PFSK-1 (cell line): ENCODE measurements at regions not wholly inside any gene's neighbourhood (a gene's known extent, or its start where the extent isn't known, plus 50 kb on each side); places are given as distances from the start of the nearest gene placed in this dataset.

Experiments used
- FOXP2 ChIP-seq: optimal IDR thresholded peaks from 2 replicates; pipeline ENCODE3; 2011; ENCODE audit warnings: borderline replicate concordance, control low read depth, inconsistent platforms; ENCODE audit not compliant: insufficient read depth; ENCODE audit errors: extremely low read length, extremely low read depth
- POLR2AphosphoS5 ChIP-seq: IDR thresholded peaks from 2 replicates; pipeline ENCODE4 v1.6.1; 2012; ENCODE audit warnings: low read depth, mild to moderate bottlenecking, control low read depth, low read length, moderate library complexity
- SIN3A ChIP-seq: IDR thresholded peaks from 2 replicates; pipeline ENCODE4 v1.6.1; 2012; ENCODE audit warnings: mild to moderate bottlenecking, low read length, moderate library complexity, borderline replicate concordance; ENCODE audit not compliant: insufficient read depth
- TAF1 ChIP-seq: IDR thresholded peaks from 2 replicates; pipeline ENCODE4 v1.6.1; 2012; ENCODE audit warnings: low read length, control low read depth, borderline replicate concordance; ENCODE audit not compliant: insufficient read depth
- TF ChIP-seq, protein P1 (sequence below), 2 experiments: IDR thresholded peaks; 2 replicates each; pipeline versions ENCODE4 v1.6.1 to v1.8.0; 2011 to 2012; ENCODE audit warnings: low read depth in 2 of 2, low read length in 2 of 2, control low read depth in 1 of 2, inconsistent platforms in 1 of 2, mild to moderate bottlenecking in 1 of 2, moderate library complexity in 1 of 2; ENCODE audit not compliant: insufficient read depth in 1 of 2

GRCh38 chr1:55483523-55483922, 268.4 kb upstream of the USP24 start:
- TF ChIP-seq, protein P1, sequence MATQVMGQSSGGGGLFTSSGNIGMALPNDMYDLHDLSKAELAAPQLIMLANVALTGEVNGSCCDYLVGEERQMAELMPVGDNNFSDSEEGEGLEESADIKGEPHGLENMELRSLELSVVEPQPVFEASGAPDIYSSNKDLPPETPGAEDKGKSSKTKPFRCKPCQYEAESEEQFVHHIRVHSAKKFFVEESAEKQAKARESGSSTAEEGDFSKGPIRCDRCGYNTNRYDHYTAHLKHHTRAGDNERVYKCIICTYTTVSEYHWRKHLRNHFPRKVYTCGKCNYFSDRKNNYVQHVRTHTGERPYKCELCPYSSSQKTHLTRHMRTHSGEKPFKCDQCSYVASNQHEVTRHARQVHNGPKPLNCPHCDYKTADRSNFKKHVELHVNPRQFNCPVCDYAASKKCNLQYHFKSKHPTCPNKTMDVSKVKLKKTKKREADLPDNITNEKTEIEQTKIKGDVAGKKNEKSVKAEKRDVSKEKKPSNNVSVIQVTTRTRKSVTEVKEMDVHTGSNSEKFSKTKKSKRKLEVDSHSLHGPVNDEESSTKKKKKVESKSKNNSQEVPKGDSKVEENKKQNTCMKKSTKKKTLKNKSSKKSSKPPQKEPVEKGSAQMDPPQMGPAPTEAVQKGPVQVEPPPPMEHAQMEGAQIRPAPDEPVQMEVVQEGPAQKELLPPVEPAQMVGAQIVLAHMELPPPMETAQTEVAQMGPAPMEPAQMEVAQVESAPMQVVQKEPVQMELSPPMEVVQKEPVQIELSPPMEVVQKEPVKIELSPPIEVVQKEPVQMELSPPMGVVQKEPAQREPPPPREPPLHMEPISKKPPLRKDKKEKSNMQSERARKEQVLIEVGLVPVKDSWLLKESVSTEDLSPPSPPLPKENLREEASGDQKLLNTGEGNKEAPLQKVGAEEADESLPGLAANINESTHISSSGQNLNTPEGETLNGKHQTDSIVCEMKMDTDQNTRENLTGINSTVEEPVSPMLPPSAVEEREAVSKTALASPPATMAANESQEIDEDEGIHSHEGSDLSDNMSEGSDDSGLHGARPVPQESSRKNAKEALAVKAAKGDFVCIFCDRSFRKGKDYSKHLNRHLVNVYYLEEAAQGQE (IDR thresholded peaks at IDR 0.05; ENCODE audit: insufficient read depth in 1 of 2, low read depth in 2 of 2, low read length in 2 of 2): no peak
- TF ChIP-seq SIN3A: no peak
- no peak for TF ChIP-seq TAF1
- TF ChIP-seq POLR2AphosphoS5: no peak
- no peak for TF ChIP-seq FOXP2

GRCh38 chr1:55481634-55482033, 266.5 kb upstream of the USP24 start:
- TF ChIP-seq TAF1 (no peak), FOXP2 (no peak), SIN3A (no peak), POLR2AphosphoS5 (no peak)
- TF ChIP-seq, protein P1 (IDR thresholded peaks at IDR 0.05; ENCODE audit: insufficient read depth in 1 of 2, low read depth in 2 of 2, low read length in 2 of 2): no peak

DNA sequence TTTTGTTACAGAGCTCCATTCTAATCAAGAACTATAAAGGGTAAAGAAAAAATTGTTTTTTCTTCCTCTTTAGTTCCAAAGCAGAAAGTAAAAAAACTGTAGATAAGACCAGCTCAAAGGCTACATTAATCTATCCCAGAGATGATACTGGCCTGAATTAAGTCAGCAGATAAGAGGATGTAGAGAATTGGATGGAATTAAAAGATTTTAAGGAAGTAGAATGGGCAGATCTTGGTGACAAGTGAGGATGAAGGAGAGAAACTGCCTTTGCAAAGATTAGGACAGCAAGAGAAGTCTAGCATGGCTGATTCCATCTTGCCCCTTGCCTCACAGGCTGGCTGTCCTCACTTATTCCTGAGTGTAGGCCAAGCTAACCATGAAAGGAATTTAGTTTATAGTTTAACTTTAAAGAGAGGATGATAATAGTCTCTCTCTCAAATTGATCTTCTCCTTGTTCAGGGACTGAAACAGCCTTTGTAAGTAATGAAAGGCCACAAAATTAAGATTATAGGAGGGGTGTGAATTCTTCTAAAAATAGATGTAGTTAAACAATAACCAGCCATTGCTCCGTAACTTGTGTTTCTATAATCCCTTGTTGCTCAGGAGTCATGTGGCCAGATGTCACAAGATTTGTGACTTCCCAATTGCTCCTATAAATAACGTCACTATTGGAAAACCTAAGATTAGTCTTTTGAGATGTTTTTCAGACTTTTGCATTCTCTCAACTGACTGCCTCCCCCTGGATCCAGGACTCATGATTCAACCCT, 265.0 kb upstream of the USP24 start:
- TF ChIP-seq, protein P1 (IDR thresholded peaks at IDR 0.05; ENCODE audit: insufficient read depth in 1 of 2, low read depth in 2 of 2, low read length in 2 of 2): no peak
- TF ChIP-seq POLR2AphosphoS5: no peak
- no peak for TF ChIP-seq FOXP2
- TF ChIP-seq TAF1: no peak
- no peak for TF ChIP-seq SIN3A

DNA sequence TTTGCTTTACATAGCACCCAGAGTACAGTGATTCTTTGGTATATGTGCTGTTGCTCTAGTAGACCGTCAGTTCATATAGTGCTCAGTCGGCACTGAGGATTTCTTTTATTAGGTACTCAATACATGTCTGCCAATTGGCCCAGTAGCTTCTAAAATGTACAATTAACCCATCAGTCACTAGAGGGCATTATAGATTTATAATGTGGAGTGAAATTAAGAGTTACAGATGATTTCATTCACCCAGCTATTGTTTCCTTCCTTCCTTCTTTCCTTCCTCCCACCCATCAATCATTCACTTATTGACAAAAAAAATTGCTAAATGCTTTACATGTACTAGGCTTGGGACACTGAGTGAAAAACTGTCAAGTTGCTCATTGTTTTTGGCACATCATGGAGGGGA, 263.6 kb upstream of the USP24 start:
- no peak for TF ChIP-seq SIN3A
- TF ChIP-seq, protein P1 (IDR thresholded peaks at IDR 0.05; ENCODE audit: insufficient read depth in 1 of 2, low read depth in 2 of 2, low read length in 2 of 2): no peak
- no peak for TF ChIP-seq POLR2AphosphoS5
